IMR-90 (cell line): ENCODE measurements at regions not wholly inside any gene's neighbourhood (a gene's known extent, or its start where the extent isn't known, plus 50 kb on each side); places are given as distances from the start of the nearest gene placed in this dataset.

Experiments
- ATAC-seq: fragments of 200-7000 bp; cut with Tn5 transposase; 2 replicates; pipeline ENCODE4 v1.9.1; 2020; ENCODE audit warnings: low read depth, mild to moderate bottlenecking, moderate library complexity
- BruUV-seq: library from RNA; stranded (reverse); fragments of 400-500 nt; replicated peaks from 2 replicates; lab custom pipeline; 2021; lab: Mats Ljungman, UMichigan
- CTCF ChIA-PET: fragments of 300-600 bp; formaldehyde crosslinking; extraction: SDS; loops from one replicate; lab custom pipeline; 2021; ENCODE audit warnings: antibody characterized with exemption; lab: Yijun Ruan, JAX
- POLR2A ChIA-PET: fragments of 300-600 bp; sonication (Branson Sonifier 250); formaldehyde crosslinking; loops from one replicate; lab custom pipeline; 2022; ENCODE audit warnings: antibody characterized with exemption; ENCODE audit not compliant: unreplicated experiment; lab: Charles Lee
- DNase-seq: peaks from one replicate; pipeline ENCODE4 v3.0.0; 2013
- H2AFZ ChIP-seq: replicated peaks from 2 replicates; pipeline ENCODE3; 2013; ENCODE audit warnings: low read length, mild to moderate bottlenecking; ENCODE audit not compliant: poor library complexity
- H2AK5ac ChIP-seq: 2 replicates; pipeline ENCODE4 v1.6.1; 2013; ENCODE audit warnings: low read depth, low read length, inconsistent platforms
- H2AK9ac ChIP-seq: replicated peaks from 2 replicates; pipeline ENCODE3; 2013; ENCODE audit warnings: mild to moderate bottlenecking, low read depth, low read length, moderate library complexity; ENCODE audit not compliant: poor library complexity
- H2BK120ac ChIP-seq: 2 replicates; pipeline ENCODE4 v1.6.1; 2013; ENCODE audit warnings: low read depth, low read length, inconsistent platforms
- H2BK15ac ChIP-seq: 3 replicates; pipeline ENCODE4 v1.6.1; 2013; ENCODE audit warnings: low read depth, low read length, inconsistent platforms
- H2BK20ac ChIP-seq: 2 replicates; pipeline ENCODE4 v1.6.1; 2013; ENCODE audit warnings: low read depth, mild to moderate bottlenecking, inconsistent platforms, low read length, moderate library complexity
- H2BK5ac ChIP-seq: 2 replicates; pipeline ENCODE4 v1.6.1; 2013; ENCODE audit warnings: mild to moderate bottlenecking, low read depth, low read length, inconsistent platforms; ENCODE audit not compliant: poor library complexity, severe bottlenecking
- H3K14ac ChIP-seq: replicated peaks from 2 replicates; pipeline ENCODE4 v1.6.1; 2013; ENCODE audit warnings: low read depth, low read length, inconsistent platforms
- H3K18ac ChIP-seq: 2 replicates; pipeline ENCODE4 v1.6.1; 2013; ENCODE audit warnings: low read depth, low read length, control low read depth
- H3K23ac ChIP-seq: 2 replicates; pipeline ENCODE4 v1.6.1; 2013; ENCODE audit warnings: low read depth, low read length, inconsistent platforms
- H3K27ac ChIP-seq: 2 replicates; pipeline ENCODE4 v1.5.1; 2013; ENCODE audit warnings: mild to moderate bottlenecking, control low read depth, low read length; ENCODE audit not compliant: insufficient read depth
- H3K27me3 ChIP-seq: 2 replicates; pipeline ENCODE4 v1.6.1; 2013; ENCODE audit warnings: low read length; ENCODE audit not compliant: control insufficient read depth, insufficient read depth
- H3K36me3 ChIP-seq: 2 replicates; pipeline ENCODE4 v1.6.1; 2013; ENCODE audit warnings: low read length, mixed read lengths; ENCODE audit not compliant: control insufficient read depth, insufficient read depth
- H3K4ac ChIP-seq: 2 replicates; pipeline ENCODE4 v1.6.1; 2013; ENCODE audit warnings: low read depth, low read length, inconsistent platforms
- H3K4me1 ChIP-seq: 2 replicates; pipeline ENCODE4 v1.6.1; 2013; ENCODE audit warnings: low read length, mixed read lengths; ENCODE audit not compliant: control insufficient read depth, insufficient read depth
- H3K4me2 ChIP-seq: 2 replicates; pipeline ENCODE4 v1.6.1; 2013; ENCODE audit warnings: low read depth, mild to moderate bottlenecking, control low read depth, low read length, moderate library complexity
- H3K4me3 ChIP-seq: 2 replicates; pipeline ENCODE4 v1.5.1; 2013; ENCODE audit warnings: low read depth, mild to moderate bottlenecking, control low read depth, low read length, moderate library complexity; ENCODE audit not compliant: insufficient read depth
- H3K56ac ChIP-seq: 2 replicates; pipeline ENCODE4 v1.6.1; 2013; ENCODE audit warnings: low read length, inconsistent platforms; ENCODE audit not compliant: insufficient read depth; ENCODE audit errors: extremely low read depth
- H3K79me1 ChIP-seq, 2 experiments: 2 replicates each; pipeline ENCODE4 v1.6.1; 2013; ENCODE audit warnings: low read length in 2 of 2, inconsistent platforms in 1 of 2, low read depth in 1 of 2
- H3K9ac ChIP-seq: 2 replicates; pipeline ENCODE4 v1.6.1; 2013; ENCODE audit warnings: low read depth, low read length, control low read depth
- H3K9me1 ChIP-seq: 2 replicates; pipeline ENCODE4 v1.6.1; 2013; ENCODE audit warnings: low read length, inconsistent platforms; ENCODE audit not compliant: insufficient read depth
- H3K9me3 ChIP-seq: 2 replicates; pipeline ENCODE4 v1.6.1; 2013; ENCODE audit warnings: low read length; ENCODE audit not compliant: control insufficient read depth, insufficient read depth
- H4K20me1 ChIP-seq: 2 replicates; pipeline ENCODE4 v1.6.1; 2013; ENCODE audit warnings: low read length, inconsistent platforms; ENCODE audit not compliant: insufficient read depth
- H4K5ac ChIP-seq: 2 replicates; pipeline ENCODE4 v1.6.1; 2013; ENCODE audit warnings: mild to moderate bottlenecking, low read depth, low read length, control low read depth
- H4K8ac ChIP-seq, 2 experiments: 2 replicates each; pipeline ENCODE4 v1.6.1; 2013; ENCODE audit warnings: low read depth in 2 of 2, low read length in 2 of 2, control low read depth in 1 of 2, inconsistent platforms in 1 of 2
- H4K91ac ChIP-seq: 2 replicates; pipeline ENCODE4 v1.6.1; 2013; ENCODE audit warnings: low read depth, low read length, inconsistent platforms; ENCODE audit not compliant: insufficient read depth
- BHLHE40 ChIP-seq: fragments of 150-350 bp; IDR thresholded peaks from 2 replicates; pipeline ENCODE4 v1.6.1; 2016; ENCODE audit warnings: mild to moderate bottlenecking, low read depth, low read length
- CEBPB ChIP-seq: IDR thresholded peaks from 2 replicates; pipeline ENCODE4 v1.6.1; 2012; ENCODE audit warnings: low read depth, low read length, improper control_type of control experiment
- CHD1 ChIP-seq: IDR thresholded peaks from 2 replicates; pipeline ENCODE4 v1.6.1; 2012; ENCODE audit warnings: low read depth, low read length, improper control_type of control experiment
- CTCF ChIP-seq: conservative IDR thresholded peaks from 2 replicates; pipeline ENCODE4 v1.5.1; 2012; ENCODE audit warnings: mild to moderate bottlenecking, low read depth, low read length, improper control_type of control experiment
- ELK1 ChIP-seq: fragments of 150-350 bp; IDR thresholded peaks from 2 replicates; pipeline ENCODE4 v1.6.1; 2016; ENCODE audit warnings: low read depth, mild to moderate bottlenecking, low read length, moderate library complexity, borderline replicate concordance
- FOS ChIP-seq: fragments of 150-350 bp; IDR thresholded peaks from 2 replicates; pipeline ENCODE4 v1.6.1; 2016; ENCODE audit warnings: low read depth, low read length
- MAFK ChIP-seq: IDR thresholded peaks from 2 replicates; pipeline ENCODE4 v1.6.1; 2012; ENCODE audit warnings: low read depth, low read length, improper control_type of control experiment
- MAZ ChIP-seq: IDR thresholded peaks from 2 replicates; pipeline ENCODE4 v1.6.1; 2012; ENCODE audit warnings: low read depth, mild to moderate bottlenecking, low read length, improper control_type of control experiment, moderate library complexity, borderline replicate concordance
- MXI1 ChIP-seq: IDR thresholded peaks from 2 replicates; pipeline ENCODE4 v1.6.1; 2012; ENCODE audit warnings: low read depth, mild to moderate bottlenecking, low read length, moderate library complexity, borderline replicate concordance
- NFE2L2 ChIP-seq: fragments of 150-350 bp; IDR thresholded peaks from 2 replicates; pipeline ENCODE4 v1.6.1; 2016; ENCODE audit warnings: low read depth, mild to moderate bottlenecking, low read length
- POLR2A ChIP-seq: IDR thresholded peaks from 2 replicates; pipeline ENCODE4 v1.6.1; 2012; ENCODE audit warnings: mild to moderate bottlenecking, low read depth, low read length
- RAD21 ChIP-seq: IDR thresholded peaks from 2 replicates; pipeline ENCODE4 v1.6.1; 2012; ENCODE audit warnings: low read length, improper control_type of control experiment
- RCOR1 ChIP-seq: IDR thresholded peaks from 2 replicates; pipeline ENCODE4 v1.6.1; 2012; ENCODE audit warnings: mild to moderate bottlenecking, low read length, improper control_type of control experiment; ENCODE audit not compliant: insufficient replicate concordance
- RFX5 ChIP-seq: IDR thresholded peaks from 2 replicates; pipeline ENCODE4 v1.8.0; 2012; ENCODE audit warnings: low read depth, mild to moderate bottlenecking, low read length, moderate library complexity
- SMC3 ChIP-seq: fragments of 150-350 bp; IDR thresholded peaks from 2 replicates; pipeline ENCODE4 v1.6.1; 2016; ENCODE audit warnings: low read depth, mild to moderate bottlenecking, antibody characterized with exemption, low read length, moderate library complexity
- USF2 ChIP-seq: fragments of 150-350 bp; IDR thresholded peaks from 2 replicates; pipeline ENCODE4 v1.6.1; 2017; ENCODE audit warnings: mild to moderate bottlenecking, antibody characterized with exemption, low read length, low read depth
- WGBS, 2 experiments: methylation state at CpG; one replicate each; pipeline versions ENCODE4 v1.1.5 to v1.1.7; 2013; ENCODE audit warnings: missing lambda C conversion rate in 2 of 2; ENCODE audit not compliant: insufficient read length in 1 of 2; ENCODE audit errors: extremely low coverage in 2 of 2; 5-methylcytosine and 5-hydroxymethylcytosine counted together
- dilution Hi-C: fragments of 300-500 bp; cut with HindIII; formaldehyde crosslinking; loops from one replicate; pipeline ENCODE4 v1.14.3; 2018; ENCODE audit warnings: low sequenced_read_pairs; ENCODE audit not compliant: unreplicated experiment
- in situ Hi-C: fragments of 300-500 bp; cut with MboI; formaldehyde crosslinking; loops from 3 replicates; pipeline ENCODE4 v1.14.3; 2019; ENCODE audit warnings: low sequenced_read_pairs, inconsistent platforms, mixed read lengths
- intact Hi-C: fragments of 100-400 bp; cut with micrococcal nuclease; formaldehyde crosslinking; loops from 2 replicates; pipeline ENCODE4 v1.10.0; 2022

GRCh38 chr21:31515253-31515652 lies 144.2 kb upstream of the SOD1 start:
- ATAC-seq (no peak), DNase-seq (no peak)
- Histone ChIP-seq H4K5ac (no peak overlapping the region), H2BK20ac (no peak overlapping the region), H3K18ac (no peak overlapping the region), H2BK15ac (no peak overlapping the region), H3K23ac (no peak overlapping the region), H3K4me2 (no peak overlapping the region), H3K79me1 (no peaks in the 10 kb centered on the region), H3K56ac (no peak overlapping the region), H3K4me1 (no peaks in the 10 kb centered on the region), H4K91ac (no peak overlapping the region), H3K14ac (no peak overlapping the region), H3K9me1 (no peaks in the 10 kb centered on the region), H4K8ac (no peak overlapping the region), H3K4ac (no peak overlapping the region), H3K27ac (no peak overlapping the region), H2BK120ac (no peak overlapping the region), H3K9ac (no peak overlapping the region), H3K36me3 (no peaks in the 10 kb centered on the region), H4K20me1 (no peaks in the 10 kb centered on the region), H2BK5ac (no peak overlapping the region), H3K4me3 (no peak overlapping the region), H2AK5ac (no peak overlapping the region), H2AK9ac (no peak overlapping the region), H3K9me3 (no peaks in the 10 kb centered on the region), H3K27me3 (no peaks in the 10 kb centered on the region), H2AFZ (no peak overlapping the region)
- dilution Hi-C loops (no loop called here), intact Hi-C loops (no loop called here), in situ Hi-C loops (no loop called here)
- POLR2A ChIA-PET = no interaction called here
- WGBS, 2 experiments = no CpG with 5 or more reads among the region's 2 CpGs
- no TSS peak for BruUV-seq
- CTCF ChIA-PET = no interaction called here
- TF ChIP-seq RAD21 = no peak
- TF ChIP-seq USF2 = no peak
- no peak for TF ChIP-seq RCOR1
- no peak for TF ChIP-seq NFE2L2
- no peak for TF ChIP-seq CHD1
- TF ChIP-seq CEBPB = no peak
- TF ChIP-seq BHLHE40 = no peak
- no peak for TF ChIP-seq POLR2A
- no peak for TF ChIP-seq SMC3
- no peak for TF ChIP-seq CTCF
- no peak for TF ChIP-seq MXI1
- TF ChIP-seq ELK1 = no peak
- TF ChIP-seq MAFK = no peak
- no peak for TF ChIP-seq FOS
- no peak for TF ChIP-seq RFX5
- no peak for TF ChIP-seq MAZ
